HepG2 (cell line): ENCODE measurements at regions not wholly inside any gene's neighbourhood (a gene's known extent, or its start where the extent isn't known, plus 50 kb on each side); places are given as distances from the start of the nearest gene placed in this dataset.

Source experiments
- ATAC-seq: fragments of 200-7000 bp; cut with Tn5 transposase; 3 replicates; pipeline ENCODE4 v1.9.1; 2020; ENCODE audit warnings: mild to moderate bottlenecking, moderate library complexity
- BruUV-seq: library from RNA; stranded (reverse); fragments of 400-500 nt; replicated peaks from 2 replicates; lab custom pipeline; 2021; lab: Mats Ljungman, UMichigan
- CTCF ChIA-PET: fragments of 300-600 bp; formaldehyde crosslinking; extraction: SDS; loops from one replicate; lab custom pipeline; 2021; ENCODE audit warnings: low total read pairs, inconsistent platforms, low intra/inter-chr PET ratio; lab: Yijun Ruan, JAX
- POLR2A ChIA-PET: fragments of 350-600 bp; sonication (Branson Sonifier 250); formaldehyde crosslinking; loops from one replicate; lab custom pipeline; 2020; ENCODE audit warnings: antibody characterized with exemption, inconsistent platforms; lab: Yijun Ruan, JAX
- DNase-seq: peaks from one replicate; pipeline ENCODE4 v3.0.0-alpha.2; 2015; ENCODE audit warnings: low spot score
- FAIRE-seq: peaks from 3 replicates; lab custom pipeline; 2011; peaks lifted over from hg19 to GRCh38; lab: Jason Lieb, UNC
- H2AFZ ChIP-seq: one replicate; pipeline ENCODE4 v1.6.1; 2011; ENCODE audit warnings: low read length, inconsistent platforms
- H3K27ac ChIP-seq: fragments of 300-600 bp; 3 replicates; pipeline ENCODE4 v1.8.0; 2011; ENCODE audit warnings: mixed run types, mild to moderate bottlenecking, mixed read lengths, low read length, inconsistent platforms; ENCODE audit not compliant: insufficient read depth; ENCODE audit errors: extremely low read length
- H3K27me3 ChIP-seq, 2 experiments: fragments of 200-600 bp in 1 of 2; 2 replicates in 1 of 2; 3 replicates in 1 of 2; pipeline versions ENCODE4 v1.6.0 to v1.8.0; 2011; ENCODE audit warnings: low read length in 2 of 2, mild to moderate bottlenecking in 2 of 2, moderate library complexity in 2 of 2, inconsistent platforms in 1 of 2; ENCODE audit not compliant: insufficient read depth in 2 of 2, control insufficient read depth in 1 of 2
- H3K36me3 ChIP-seq, 2 experiments: fragments of 200-600 bp in 1 of 2; replicated peaks in 1 of 2; 2 replicates in 1 of 2; 3 replicates in 1 of 2; pipeline versions ENCODE4 v1.5.1 to v1.8.0; 2011; ENCODE audit warnings: low read length in 2 of 2, inconsistent platforms in 1 of 2; ENCODE audit not compliant: insufficient read depth in 2 of 2, control insufficient read depth in 1 of 2
- H3K4me1 ChIP-seq: 2 replicates; pipeline ENCODE4 v1.5.1; 2012; ENCODE audit warnings: low read length, inconsistent platforms; ENCODE audit not compliant: insufficient read depth
- H3K4me2 ChIP-seq: 2 replicates; pipeline ENCODE4 v1.6.0; 2011; ENCODE audit warnings: low read depth, low read length, inconsistent platforms
- H3K4me3 ChIP-seq, 3 experiments: fragments of 200-600 bp in 1 of 3; sonication (generic), shearing (Covaris generic) in 1 of 3; replicated peaks in 1 of 3; 2 replicates each; pipeline ENCODE4 v1.5.1; 2011 to 2016; ENCODE audit warnings: low read length in 3 of 3, inconsistent platforms in 2 of 3, low read depth in 2 of 3, mild to moderate bottlenecking in 2 of 3, control low read depth in 1 of 3, mixed read lengths in 1 of 3; ENCODE audit not compliant: insufficient read depth in 1 of 3
- H3K79me2 ChIP-seq: one replicate; pipeline ENCODE4 v1.6.1; 2011; ENCODE audit warnings: low read length, inconsistent platforms; ENCODE audit not compliant: insufficient read depth
- H3K9ac ChIP-seq: 2 replicates; pipeline ENCODE4 v1.6.0; 2011; ENCODE audit warnings: mild to moderate bottlenecking, low read depth, low read length, inconsistent platforms; ENCODE audit not compliant: insufficient read depth
- H3K9me3 ChIP-seq: 2 replicates; pipeline ENCODE4 v1.5.1; 2012; ENCODE audit warnings: mild to moderate bottlenecking, low read length
- H4K20me1 ChIP-seq: 2 replicates; pipeline ENCODE4 v1.6.0; 2011; ENCODE audit warnings: inconsistent platforms, mild to moderate bottlenecking, low read length, moderate library complexity; ENCODE audit not compliant: insufficient read depth
- PHF8 ChIP-seq: sonication (generic); formaldehyde crosslinking; IDR thresholded peaks from 2 replicates; pipeline ENCODE4 v1.5.0; 2020; ENCODE audit warnings: missing genetic modification reagents
- STAG1 ChIP-seq: sonication (generic); formaldehyde crosslinking; IDR thresholded peaks from 2 replicates; pipeline ENCODE4 v1.4.0; 2020; ENCODE audit warnings: missing genetic modification reagents
- TCF7L2 ChIP-seq: IDR thresholded peaks from 2 replicates; pipeline ENCODE4 v1.6.1; 2011; ENCODE audit warnings: mild to moderate bottlenecking, low read depth, low read length, moderate library complexity
- ZNF24 ChIP-seq: fragments of 450-650 bp; IDR thresholded peaks from 2 replicates; pipeline ENCODE4 v1.6.1; 2017; ENCODE audit warnings: antibody characterized with exemption, mild to moderate bottlenecking
- ZNF432 ChIP-seq: sonication (generic); formaldehyde crosslinking; IDR thresholded peaks from 2 replicates; pipeline ENCODE4 v1.5.0; 2020; ENCODE audit warnings: missing genetic modification reagents, mild to moderate bottlenecking, borderline replicate concordance
- ZNF546 ChIP-seq: sonication (generic); formaldehyde crosslinking; conservative IDR thresholded peaks from 2 replicates; pipeline ENCODE4 v1.8.1; 2023; ENCODE audit warnings: mild to moderate bottlenecking, missing genetic modification reagents
- ZNF766 ChIP-seq: sonication (generic); formaldehyde crosslinking; IDR thresholded peaks from 2 replicates; pipeline ENCODE4 v1.5.0; 2020; ENCODE audit warnings: missing genetic modification reagents, borderline replicate concordance
- ZSCAN22 ChIP-seq: sonication (generic); formaldehyde crosslinking; IDR thresholded peaks from 2 replicates; pipeline ENCODE4 v1.4.0; 2020; ENCODE audit warnings: mild to moderate bottlenecking, missing genetic modification reagents
- WGBS: methylation state at CpG from one replicate; pipeline ENCODE4 v1.1.6; 2017; ENCODE audit warnings: low lambda C conversion rate; 5-methylcytosine and 5-hydroxymethylcytosine counted together
- in situ Hi-C: cut with HindIII; loops from 2 replicates; pipeline ENCODE4 v1.10.0; 2017; ENCODE audit warnings: low pct_unique_long_range_greater_than_20kb; ENCODE audit not compliant: extremely low pct_ligation_motif_present
- intact Hi-C: fragments of 100-400 bp; cut with micrococcal nuclease; formaldehyde crosslinking; loops from one replicate; pipeline ENCODE4 v1.10.0; 2022; ENCODE audit not compliant: unreplicated experiment
- TF ChIP-seq, protein P1 (sequence below): sonication (generic); formaldehyde crosslinking; IDR thresholded peaks from 2 replicates; pipeline ENCODE4 v1.8.1; 2022; ENCODE audit warnings: low read depth, mild to moderate bottlenecking, missing genetic modification reagents

DNA sequence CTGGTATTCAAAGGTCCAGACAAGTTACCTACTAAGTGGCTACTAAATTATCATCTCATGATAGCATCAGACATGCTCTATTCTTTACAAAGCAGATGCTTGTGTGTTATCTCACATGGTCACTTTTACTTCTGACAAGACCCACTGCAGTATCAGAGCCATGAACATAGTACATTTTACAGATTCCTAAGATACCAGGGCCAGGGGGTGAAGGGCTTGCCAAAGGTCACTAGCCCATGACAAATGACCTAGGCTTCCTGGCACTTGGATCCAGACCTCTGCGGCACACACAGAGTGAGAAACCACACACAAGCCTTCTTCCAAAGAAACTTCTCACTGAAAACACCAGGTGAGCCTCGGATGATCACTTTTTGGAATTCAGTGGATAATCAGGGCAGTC is 446.8 kb downstream of the EIPR1 start:
- 11% methylated on average over 2 of the region's 2 CpGs for WGBS
- FAIRE-seq (no peak), ATAC-seq (no peak), DNase-seq (no peak)
- TF ChIP-seq, protein P1, sequence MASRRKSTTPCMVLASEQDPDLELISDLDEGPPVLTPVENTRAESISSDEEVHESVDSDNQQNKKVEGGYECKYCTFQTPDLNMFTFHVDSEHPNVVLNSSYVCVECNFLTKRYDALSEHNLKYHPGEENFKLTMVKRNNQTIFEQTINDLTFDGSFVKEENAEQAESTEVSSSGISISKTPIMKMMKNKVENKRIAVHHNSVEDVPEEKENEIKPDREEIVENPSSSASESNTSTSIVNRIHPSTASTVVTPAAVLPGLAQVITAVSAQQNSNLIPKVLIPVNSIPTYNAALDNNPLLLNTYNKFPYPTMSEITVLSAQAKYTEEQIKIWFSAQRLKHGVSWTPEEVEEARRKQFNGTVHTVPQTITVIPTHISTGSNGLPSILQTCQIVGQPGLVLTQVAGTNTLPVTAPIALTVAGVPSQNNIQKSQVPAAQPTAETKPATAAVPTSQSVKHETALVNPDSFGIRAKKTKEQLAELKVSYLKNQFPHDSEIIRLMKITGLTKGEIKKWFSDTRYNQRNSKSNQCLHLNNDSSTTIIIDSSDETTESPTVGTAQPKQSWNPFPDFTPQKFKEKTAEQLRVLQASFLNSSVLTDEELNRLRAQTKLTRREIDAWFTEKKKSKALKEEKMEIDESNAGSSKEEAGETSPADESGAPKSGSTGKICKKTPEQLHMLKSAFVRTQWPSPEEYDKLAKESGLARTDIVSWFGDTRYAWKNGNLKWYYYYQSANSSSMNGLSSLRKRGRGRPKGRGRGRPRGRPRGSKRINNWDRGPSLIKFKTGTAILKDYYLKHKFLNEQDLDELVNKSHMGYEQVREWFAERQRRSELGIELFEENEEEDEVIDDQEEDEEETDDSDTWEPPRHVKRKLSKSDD: no peak
- intact Hi-C loops (no loop called here), in situ Hi-C loops (no loop called here)
- Histone ChIP-seq H3K27ac (no peak overlapping the region), H3K9me3 (no peaks in the 10 kb centered on the region), H3K4me2 (no peak overlapping the region), H2AFZ (no peak overlapping the region), H3K9ac (no peak overlapping the region), H3K4me1 (no peaks in the 10 kb centered on the region), H3K27me3 (peaks cover 0 to 12% of the 10 kb centered on the region in 2 experiments; a peak in 2 of 5 replicates), H4K20me1 (no peaks in the 10 kb centered on the region), H3K36me3 (no peaks in the 10 kb centered on the region), H3K79me2 (no peaks in the 10 kb centered on the region), H3K4me3 (no peak overlapping the region)
- BruUV-seq: no TSS peak
- ChIA-PET CTCF (no interaction called here), POLR2A (no interaction called here)

DNA sequence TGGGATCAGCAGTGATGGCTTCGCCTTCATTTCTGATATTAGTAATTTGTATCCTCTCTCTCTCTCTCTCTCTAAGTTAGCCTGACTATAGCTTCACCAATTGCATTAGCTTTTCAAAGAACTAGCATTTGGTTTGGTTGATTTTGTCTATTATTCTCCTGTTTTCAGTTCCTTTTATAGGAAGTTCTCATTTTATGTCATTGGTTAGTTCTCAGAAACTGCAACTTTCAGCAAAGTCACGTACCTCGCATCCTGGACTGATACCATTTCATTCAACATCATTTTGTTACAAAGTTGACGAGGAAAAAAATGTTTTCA is 450.8 kb downstream of the EIPR1 start:
- in situ Hi-C loops: no loop called here
- H3K4me3 ChIP-seq: no peak overlapping the region
- no peaks in the 10 kb centered on the region for H3K27me3 ChIP-seq
- H3K27ac ChIP-seq: no peak overlapping the region
- no peak overlapping the region for H3K4me2 ChIP-seq
- intact Hi-C loops: no loop called here
- ChIA-PET POLR2A (no interaction called here), CTCF (no interaction called here)
- no peak for TF ChIP-seq STAG1 (CRISPR knock-in tag)
- no peak for TF ChIP-seq TCF7L2
- TF ChIP-seq ZNF766 (CRISPR knock-in tag): no peak
- TF ChIP-seq ZNF24: no peak
- TF ChIP-seq ZNF546 (CRISPR knock-in tag): no peak
- no peak for TF ChIP-seq PHF8 (CRISPR knock-in tag)
- no peak for TF ChIP-seq ZSCAN22 (CRISPR knock-in tag)
- no peak for TF ChIP-seq ZNF432 (CRISPR knock-in tag)
- no TSS peak for BruUV-seq
- H4K20me1 ChIP-seq: no peaks in the 10 kb centered on the region
- H3K9me3 ChIP-seq: no peaks in the 10 kb centered on the region
- H2AFZ ChIP-seq: no peak overlapping the region
- no peak overlapping the region for H3K9ac ChIP-seq
- H3K36me3 ChIP-seq: no peaks in the 10 kb centered on the region
- ATAC-seq (no peak), FAIRE-seq (peak; percentile 51), DNase-seq (no peak)
- H3K79me2 ChIP-seq: no peaks in the 10 kb centered on the region
- no peaks in the 10 kb centered on the region for H3K4me1 ChIP-seq
- WGBS: 16% methylated on average over 4 of the region's 4 CpGs
